ENCODE measurements at regions not wholly inside any gene's neighbourhood (a gene's known extent, or its start where the extent isn't known, plus 50 kb on each side); places are given as distances from the start of the nearest gene placed in this dataset.

GRCh38 chr9:29637471-29638237 lies 2064.4 kb upstream of the C9orf72 start:
- no peaks in the 10 kb centered on the region for H3K27me3 Mint-ChIP-seq (ENCODE audit: low read depth)
- no peak overlapping the region for H3K27ac Mint-ChIP-seq
- H3K4me3 Mint-ChIP-seq = no peak overlapping the region
- H3K9me3 Mint-ChIP-seq = no peaks in the 10 kb centered on the region
- no peaks in the 10 kb centered on the region for H3K4me1 Mint-ChIP-seq
- TF ChIP-seq CTCF (IDR thresholded peaks at IDR 0.05; ENCODE audit: unreplicated experiment in 3 of 3) = no peak
- H3K36me3 Mint-ChIP-seq (ENCODE audit: low read depth) = no peaks in the 10 kb centered on the region

- H3K9me3 Mint-ChIP-seq = no peaks in the 10 kb centered on the region
Measured at GRCh38 chr9:29640507-29640906, 2067.2 kb upstream of the C9orf72 start.

GRCh38 chr9:29644514-29644913 lies 2071.2 kb upstream of the C9orf72 start:
- H3K27ac Mint-ChIP-seq = no peak overlapping the region
- H3K4me1 Mint-ChIP-seq = no peaks in the 10 kb centered on the region
- H3K4me3 Mint-ChIP-seq = no peak overlapping the region
- no peak for TF ChIP-seq CTCF (IDR thresholded peaks at IDR 0.05; ENCODE audit: unreplicated experiment in 3 of 3)
- no peaks in the 10 kb centered on the region for H3K9me3 Mint-ChIP-seq
- H3K27me3 Mint-ChIP-seq (ENCODE audit: low read depth) = no peaks in the 10 kb centered on the region
- H3K36me3 Mint-ChIP-seq (ENCODE audit: low read depth) = no peaks in the 10 kb centered on the region

More at GRCh38 chr9:29640507-29640906, 2067.2 kb upstream of the C9orf72 start:
- H3K27me3 Mint-ChIP-seq (ENCODE audit: low read depth) = no peaks in the 10 kb centered on the region
- TF ChIP-seq CTCF (IDR thresholded peaks at IDR 0.05; ENCODE audit: unreplicated experiment in 3 of 3) = no peak
- no peak overlapping the region for H3K4me3 Mint-ChIP-seq
- no peak overlapping the region for H3K27ac Mint-ChIP-seq
- no peaks in the 10 kb centered on the region for H3K36me3 Mint-ChIP-seq (ENCODE audit: low read depth)
- H3K4me1 Mint-ChIP-seq = no peaks in the 10 kb centered on the region

- TF ChIP-seq CTCF (IDR thresholded peaks at IDR 0.05; ENCODE audit: unreplicated experiment in 3 of 3) = no peak
- Mint-ChIP-seq H3K27me3 (ENCODE audit: low read depth) (no peaks in the 10 kb centered on the region), H3K4me1 (no peaks in the 10 kb centered on the region), H3K27ac (no peak overlapping the region), H3K4me3 (no peak overlapping the region), H3K36me3 (ENCODE audit: low read depth) (no peaks in the 10 kb centered on the region), H3K9me3 (no peaks in the 10 kb centered on the region)
Measured at GRCh38 chr9:29647451-29647850, 2074.2 kb upstream of the C9orf72 start.

- Mint-ChIP-seq H3K27ac (no peak overlapping the region), H3K4me3 (no peak overlapping the region), H3K9me3 (no peaks in the 10 kb centered on the region), H3K36me3 (ENCODE audit: low read depth) (no peaks in the 10 kb centered on the region), H3K4me1 (no peaks in the 10 kb centered on the region), H3K27me3 (ENCODE audit: low read depth) (no peaks in the 10 kb centered on the region)
- no peak for TF ChIP-seq CTCF (IDR thresholded peaks at IDR 0.05; ENCODE audit: unreplicated experiment in 3 of 3)
Measured at GRCh38 chr9:29648132-29648531, 2074.9 kb upstream of the C9orf72 start.

GRCh38 chr9:29648601-29649000 lies 2075.3 kb upstream of the C9orf72 start:
- Mint-ChIP-seq H3K27me3 (ENCODE audit: low read depth) (no peaks in the 10 kb centered on the region), H3K27ac (no peak overlapping the region), H3K4me1 (no peaks in the 10 kb centered on the region), H3K9me3 (no peaks in the 10 kb centered on the region), H3K4me3 (no peak overlapping the region), H3K36me3 (ENCODE audit: low read depth) (no peaks in the 10 kb centered on the region)
- TF ChIP-seq CTCF (IDR thresholded peaks at IDR 0.05; ENCODE audit: unreplicated experiment in 3 of 3) = no peak
